Adrenal gland (tissue), 5 donors: ENCODE measurements at regions not wholly inside any gene's neighbourhood (a gene's known extent, or its start where the extent isn't known, plus 50 kb on each side); places are given as distances from the start of the nearest gene placed in this dataset.

Experiments
- CTCF ChIP-seq, 6 experiments: fragments of 450-650 bp in 4 of 6; fragments of 200-600 bp in 2 of 6; sonication (generic) in 1 of 6; IDR thresholded peaks; 1 replicate in 5 of 6; 2 replicates in 1 of 6; pipeline versions ENCODE4 v1.5.1 to v1.8.0; 2016 to 2021; ENCODE audit warnings: antibody characterized with exemption in 6 of 6, mild to moderate bottlenecking in 2 of 6, moderate library complexity in 1 of 6
- POLR2A ChIP-seq, 2 donors: fragments of 450-650 bp; IDR thresholded peaks; one replicate each; pipeline ENCODE4 v1.6.1; 2017; ENCODE audit warnings: antibody characterized with exemption in 2 of 2, mild to moderate bottlenecking in 2 of 2, moderate library complexity in 1 of 2
- donor health status: DM: no; HTN: no; CAD: no.

GRCh38 chr9:115599898-115600297 lies 481.9 kb upstream of the TNC start:
- TF ChIP-seq CTCF (IDR thresholded peaks at IDR 0.05) (no peak), POLR2A (IDR thresholded peaks at IDR 0.05) (no peak)
